Astrocyte (in vitro differentiated cells and primary cell): ENCODE measurements at regions not wholly inside any gene's neighbourhood (a gene's known extent, or its start where the extent isn't known, plus 50 kb on each side); places are given as distances from the start of the nearest gene placed in this dataset.

Source experiments
- DNase-seq: peaks from one replicate; pipeline ENCODE4 v3.0.0-alpha.2; 2010; ENCODE audit warnings: low read depth
- FAIRE-seq: peaks from 2 replicates; lab custom pipeline; 2011; peaks lifted over from hg19 to GRCh38; lab: Jason Lieb, UNC
- H2AFZ ChIP-seq: 2 replicates; pipeline ENCODE4 v1.6.0; 2012; ENCODE audit warnings: low read depth, low read length, inconsistent platforms
- H3K27ac ChIP-seq: 2 replicates; pipeline ENCODE4 v1.5.1; 2011; ENCODE audit warnings: low read depth, low read length, inconsistent platforms
- H3K27me3 ChIP-seq: 2 replicates; pipeline ENCODE4 v1.6.0; 2011; ENCODE audit warnings: low read length, inconsistent platforms; ENCODE audit not compliant: insufficient read depth
- H3K36me3 ChIP-seq: 2 replicates; pipeline ENCODE4 v1.5.1; 2011; ENCODE audit warnings: low read length, inconsistent platforms; ENCODE audit not compliant: insufficient read depth
- H3K4me1 ChIP-seq: 2 replicates; pipeline ENCODE4 v1.5.1; 2011; ENCODE audit warnings: low read length, inconsistent platforms; ENCODE audit not compliant: insufficient read depth
- H3K4me2 ChIP-seq: 2 replicates; pipeline ENCODE4 v1.6.0; 2012; ENCODE audit warnings: low read length, inconsistent platforms
- H3K4me3 ChIP-seq: 2 replicates; pipeline ENCODE4 v1.5.1; 2011; ENCODE audit warnings: low read depth, mild to moderate bottlenecking, low read length, inconsistent platforms; ENCODE audit not compliant: insufficient read depth
- H3K79me2 ChIP-seq: 2 replicates; pipeline ENCODE4 v1.6.0; 2012; ENCODE audit warnings: mild to moderate bottlenecking, low read length, inconsistent platforms; ENCODE audit not compliant: insufficient read depth
- H3K9ac ChIP-seq: 2 replicates; pipeline ENCODE4 v1.6.0; 2012; ENCODE audit warnings: mild to moderate bottlenecking, low read length, inconsistent platforms
- H3K9me3 ChIP-seq: 2 replicates; pipeline ENCODE4 v1.5.1; 2012; ENCODE audit warnings: low read depth, mild to moderate bottlenecking, low read length, inconsistent platforms; ENCODE audit not compliant: insufficient read depth
- H4K20me1 ChIP-seq: 2 replicates; pipeline ENCODE4 v1.6.0; 2012; ENCODE audit warnings: low read length, inconsistent platforms; ENCODE audit not compliant: insufficient read depth
- H3K27ac Mint-ChIP-seq: one replicate; pipeline ENCODE4 v1.8.0; 2021; ENCODE audit warnings: mild to moderate bottlenecking, mixed read lengths; ENCODE audit not compliant: unreplicated experiment
- H3K27me3 Mint-ChIP-seq: one replicate; pipeline ENCODE4 v1.8.0; 2021; ENCODE audit warnings: low read depth, mixed read lengths; ENCODE audit not compliant: unreplicated experiment
- H3K36me3 Mint-ChIP-seq: one replicate; pipeline ENCODE4 v1.8.0; 2021; ENCODE audit warnings: low read depth, mixed read lengths; ENCODE audit not compliant: unreplicated experiment
- H3K4me1 Mint-ChIP-seq: one replicate; pipeline ENCODE4 v1.8.0; 2021; ENCODE audit warnings: low read depth, mixed read lengths; ENCODE audit not compliant: unreplicated experiment
- H3K4me3 Mint-ChIP-seq: one replicate; pipeline ENCODE4 v1.8.0; 2021; ENCODE audit warnings: mild to moderate bottlenecking, moderate library complexity, mixed read lengths; ENCODE audit not compliant: unreplicated experiment
- H3K9me3 Mint-ChIP-seq: one replicate; pipeline ENCODE4 v1.8.0; 2021; ENCODE audit warnings: mild to moderate bottlenecking, mixed read lengths; ENCODE audit not compliant: unreplicated experiment
- CTCF ChIP-seq: IDR thresholded peaks from 2 replicates; pipeline ENCODE4 v1.5.1; 2011; ENCODE audit warnings: low read depth, mild to moderate bottlenecking, inconsistent platforms, low read length, moderate library complexity; ENCODE audit not compliant: insufficient read depth
- EZH2 ChIP-seq: IDR thresholded peaks from 2 replicates; pipeline ENCODE4 v1.6.1; 2012; ENCODE audit warnings: mild to moderate bottlenecking, low read length, inconsistent platforms; ENCODE audit not compliant: insufficient read depth

- H3K27ac ChIP-seq: no peak overlapping the region
- no peak overlapping the region for H3K4me3 ChIP-seq
- peaks cover 3% of the 10 kb centered on the region for H3K4me1 Mint-ChIP-seq
- TF ChIP-seq EZH2 (no peak), CTCF (no peak)
- no peaks in the 10 kb centered on the region for H3K36me3 ChIP-seq
- H3K27me3 Mint-ChIP-seq: no peaks in the 10 kb centered on the region
- FAIRE-seq (no peak), DNase-seq (no peak)
- H3K36me3 Mint-ChIP-seq: no peaks in the 10 kb centered on the region
- no peak overlapping the region for H2AFZ ChIP-seq
- no peaks in the 10 kb centered on the region for H3K9me3 ChIP-seq
- no peak overlapping the region for H3K4me2 ChIP-seq
- H3K4me1 ChIP-seq: no peaks in the 10 kb centered on the region
- no peaks in the 10 kb centered on the region for H3K79me2 ChIP-seq
- H3K9ac ChIP-seq: no peak overlapping the region
- H3K4me3 Mint-ChIP-seq: no peak overlapping the region
- no peaks in the 10 kb centered on the region for H3K9me3 Mint-ChIP-seq
- peaks cover 3% of the 10 kb centered on the region for H3K27me3 ChIP-seq
- H3K27ac Mint-ChIP-seq: no peak overlapping the region
- no peaks in the 10 kb centered on the region for H4K20me1 ChIP-seq
Observed at GRCh38 chr17:62189377-62189776, 124.3 kb upstream of the MED13 start.

GRCh38 chr17:62188713-62189112 is 123.6 kb upstream of the MED13 start:
- Histone ChIP-seq H4K20me1 (no peaks in the 10 kb centered on the region), H3K4me3 (no peak overlapping the region), H3K9me3 (no peaks in the 10 kb centered on the region), H3K4me1 (no peaks in the 10 kb centered on the region), H3K36me3 (no peaks in the 10 kb centered on the region), H3K27ac (no peak overlapping the region), H3K27me3 (peaks cover 3% of the 10 kb centered on the region), H3K4me2 (no peak overlapping the region), H2AFZ (no peak overlapping the region), H3K79me2 (no peaks in the 10 kb centered on the region), H3K9ac (no peak overlapping the region)
- Mint-ChIP-seq H3K36me3 (no peaks in the 10 kb centered on the region), H3K27me3 (no peaks in the 10 kb centered on the region), H3K4me3 (no peak overlapping the region), H3K4me1 (peaks cover 3% of the 10 kb centered on the region), H3K27ac (no peak overlapping the region), H3K9me3 (no peaks in the 10 kb centered on the region)
- TF ChIP-seq CTCF (no peak), EZH2 (no peak)
- FAIRE-seq (no peak), DNase-seq (no peak)

GRCh38 chr17:62187681-62188080 is 122.6 kb upstream of the MED13 start:
- peak; percentile 18 for DNase-seq

More at GRCh38 chr17:62187681-62188080, 122.6 kb upstream of the MED13 start:
- Mint-ChIP-seq H3K4me3 (no peak overlapping the region), H3K9me3 (no peaks in the 10 kb centered on the region), H3K27ac (no peak overlapping the region), H3K27me3 (no peaks in the 10 kb centered on the region), H3K36me3 (no peaks in the 10 kb centered on the region), H3K4me1 (no peaks in the 10 kb centered on the region)
- H2AFZ ChIP-seq: no peak overlapping the region
- H3K4me1 ChIP-seq: no peaks in the 10 kb centered on the region
- no peaks in the 10 kb centered on the region for H3K79me2 ChIP-seq
- no peak overlapping the region for H3K4me2 ChIP-seq
- no peak overlapping the region for H3K4me3 ChIP-seq
- H4K20me1 ChIP-seq: no peaks in the 10 kb centered on the region
- TF ChIP-seq EZH2: no peak
- TF ChIP-seq CTCF: no peak
- no peak overlapping the region for H3K27ac ChIP-seq
- peaks cover 3% of the 10 kb centered on the region for H3K27me3 ChIP-seq
- no peak for FAIRE-seq
- H3K9ac ChIP-seq: no peak overlapping the region
- no peaks in the 10 kb centered on the region for H3K9me3 ChIP-seq
- no peaks in the 10 kb centered on the region for H3K36me3 ChIP-seq
